ENCODE measurements at regions not wholly inside any gene's neighbourhood (a gene's known extent, or its start where the extent isn't known, plus 50 kb on each side); places are given as distances from the start of the nearest gene placed in this dataset.
A peak's percentile ranks its signal among the peaks of the same experiment; 100 is the strongest.

GRCh38 chr13:99658261-99658991 is 157.2 kb downstream of the TM9SF2 start:
- peak; percentile 71 for DNase-seq

- DNase-seq, result peak; percentile 5
Measured at GRCh38 chr13:99657848-99658260, 156.6 kb downstream of the TM9SF2 start.

- peak; percentile 78 for DNase-seq
Measured at GRCh38 chr13:99656844-99657381, 155.6 kb downstream of the TM9SF2 start.

GRCh38 chr13:99656092-99656745 is 154.9 kb downstream of the TM9SF2 start:
- peak; percentile 83 for DNase-seq

- peak; percentile 23 for DNase-seq
Measured at GRCh38 chr13:99655351-99656091, 154.2 kb downstream of the TM9SF2 start.

- DNase-seq, result no peak
Measured at GRCh38 chr13:99654076-99654475, 152.8 kb downstream of the TM9SF2 start.

GRCh38 chr13:99653526-99653925 is 152.3 kb downstream of the TM9SF2 start:
- no peak for DNase-seq

GRCh38 chr13:99652901-99653300 is 151.6 kb downstream of the TM9SF2 start:
- DNase-seq, result no peak

- no peak for DNase-seq
Measured at GRCh38 chr13:99652141-99652540, 150.9 kb downstream of the TM9SF2 start.

GRCh38 chr13:99651016-99651415 is 149.7 kb downstream of the TM9SF2 start:
- DNase-seq, result no peak

GRCh38 chr13:99650410-99650809 is 149.1 kb downstream of the TM9SF2 start:
- no peak for DNase-seq

GRCh38 chr13:99648927-99649326 is 147.7 kb downstream of the TM9SF2 start:
- no peak for DNase-seq

GRCh38 chr13:99648066-99648665 is 146.9 kb downstream of the TM9SF2 start:
- DNase-seq, result no peak

- DNase-seq, result no peak
Measured at GRCh38 chr13:99647596-99647985, 146.3 kb downstream of the TM9SF2 start.

GRCh38 chr13:99646866-99647595 is 145.8 kb downstream of the TM9SF2 start:
- DNase-seq, result no peak

- no peak for DNase-seq
Measured at GRCh38 chr13:99642841-99643240, 141.6 kb downstream of the TM9SF2 start.

GRCh38 chr13:99642006-99642405 is 140.7 kb downstream of the TM9SF2 start:
- no peak for DNase-seq

- no peak for DNase-seq
Measured at GRCh38 chr13:99640260-99640659, 139.0 kb downstream of the TM9SF2 start.

- DNase-seq, result no peak
Measured at GRCh38 chr13:99639126-99639525, 137.9 kb downstream of the TM9SF2 start.

- DNase-seq, result no peak
Measured at GRCh38 chr13:99636728-99637353, 135.6 kb downstream of the TM9SF2 start.

- no peak for DNase-seq
Measured at GRCh38 chr13:99636306-99636705, 135.0 kb downstream of the TM9SF2 start.

GRCh38 chr13:99634672-99635071 is 133.4 kb downstream of the TM9SF2 start:
- no peak for DNase-seq

Data from CD4-positive, alpha-beta T cell treated with Interleukin-4 for 4 hours (primary cell).